Activated CD4-positive, alpha-beta T cell treated with anti-CD3 and anti-CD28 coated beads, Interleukin-2, amount 50 U/mL, for 48 hours (primary cell): ENCODE measurements at regions not wholly inside any gene's neighbourhood (a gene's known extent, or its start where the extent isn't known, plus 50 kb on each side); places are given as distances from the start of the nearest gene placed in this dataset.

Source experiments
- DNase-seq, 2 experiments: peaks; one replicate each; pipeline ENCODE4 v3.0.0-alpha.2; 2020

GRCh38 chr2:240287011-240287410 lies 146.6 kb upstream of the OTOS start:
- DNase-seq: no peak

DNA sequence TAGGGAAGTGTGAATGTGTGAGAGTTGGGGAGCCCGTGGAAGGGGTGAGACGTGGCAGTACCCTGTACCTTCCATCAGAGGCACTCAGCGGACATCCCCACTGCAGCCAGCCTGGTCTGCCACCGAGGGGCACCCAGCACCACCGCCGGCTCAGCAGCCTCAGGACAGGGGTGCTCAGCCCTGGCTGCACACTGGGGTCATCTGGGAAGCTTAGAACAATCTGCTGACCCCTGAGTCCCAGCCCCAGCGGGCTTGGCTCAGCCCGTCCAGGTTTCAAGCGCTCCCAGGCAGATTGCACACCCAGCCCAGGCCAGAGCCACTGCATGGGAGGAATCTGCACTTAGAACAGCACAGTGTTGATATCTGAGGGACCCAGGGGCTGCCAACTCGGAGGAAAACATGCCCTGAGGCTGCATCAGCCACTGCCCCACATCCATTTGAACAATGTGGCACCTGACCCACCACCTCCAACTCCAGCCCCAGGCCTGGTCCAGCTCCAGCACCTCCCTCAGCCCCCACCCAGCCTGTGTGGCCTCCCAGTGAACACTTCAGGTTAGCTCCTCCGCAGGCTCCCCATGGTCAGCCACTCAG lies 147.1 kb upstream of the OTOS start:
- DNase-seq: no peak

GRCh38 chr2:240288087-240288521 lies 147.4 kb upstream of the GPC1 start:
- DNase-seq: no peak

DNA sequence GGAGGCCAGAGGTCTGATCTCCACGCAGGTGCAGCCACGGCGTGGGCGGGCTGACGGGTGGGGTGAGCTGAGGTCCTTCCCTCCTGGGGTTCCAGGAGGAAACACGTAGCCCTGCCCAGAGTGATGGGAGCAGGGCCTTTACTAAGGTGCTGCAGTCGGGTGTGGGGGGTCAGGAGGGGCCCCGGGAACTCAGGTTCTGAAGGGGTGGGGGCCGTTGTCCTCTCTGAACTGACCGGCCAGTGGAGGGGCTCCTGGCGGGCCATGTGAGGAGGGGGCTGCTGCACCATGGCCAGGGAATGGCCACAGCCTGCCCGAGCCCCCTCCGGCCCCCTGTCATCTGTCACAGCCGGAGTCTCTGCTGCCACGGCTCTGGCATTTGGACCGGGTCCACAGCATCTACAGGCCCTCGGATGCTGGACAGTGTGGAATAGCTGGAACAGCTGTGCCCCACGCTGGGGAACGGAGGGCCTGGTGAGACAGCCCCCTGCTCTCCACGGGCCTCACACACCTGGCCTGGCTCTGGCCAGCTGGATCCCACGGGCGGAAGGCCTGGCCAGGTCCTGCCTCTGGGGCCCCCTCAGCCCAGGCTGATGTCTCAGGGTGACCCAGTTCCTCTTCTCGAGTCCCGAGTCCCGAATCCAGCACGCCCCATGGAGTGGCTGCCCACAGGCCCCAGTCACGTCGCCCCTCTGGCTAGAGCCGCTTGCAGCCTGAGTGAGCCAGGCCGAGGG lies 145.6 kb upstream of the GPC1 start:
- DNase-seq: no peak

- no peak for DNase-seq
Measured at GRCh38 chr2:240290432-240291336, 144.8 kb upstream of the GPC1 start.

GRCh38 chr2:240291337-240292034 lies 144.0 kb upstream of the GPC1 start:
- DNase-seq: no peak

DNA sequence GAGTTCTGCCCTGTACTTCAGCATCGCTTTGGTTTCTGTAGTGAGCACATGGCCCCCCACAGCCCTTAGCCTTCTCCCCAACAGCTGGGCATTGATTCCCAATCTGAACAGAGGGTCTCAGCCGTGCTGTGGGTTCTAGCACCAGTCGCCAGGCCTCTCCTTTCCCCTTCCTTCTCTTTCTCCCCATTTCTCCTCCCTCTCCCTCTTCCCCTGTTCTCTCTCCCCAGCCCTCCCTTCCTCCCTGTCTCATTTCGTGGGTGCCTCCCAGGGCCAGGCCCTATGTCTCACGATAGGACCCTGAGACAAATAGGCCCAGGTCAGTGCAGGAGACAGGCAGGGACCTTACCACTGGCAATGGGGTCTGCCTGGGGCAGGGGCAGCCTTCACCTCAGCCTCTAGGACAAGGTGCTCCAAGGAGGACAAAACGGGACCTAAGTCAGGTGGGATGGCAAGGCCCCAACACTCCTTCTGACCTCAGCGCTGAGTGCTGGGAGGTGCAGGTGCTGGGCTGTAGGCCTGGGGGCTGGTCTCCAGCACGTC lies 143.4 kb upstream of the GPC1 start:
- DNase-seq: no peak

DNA sequence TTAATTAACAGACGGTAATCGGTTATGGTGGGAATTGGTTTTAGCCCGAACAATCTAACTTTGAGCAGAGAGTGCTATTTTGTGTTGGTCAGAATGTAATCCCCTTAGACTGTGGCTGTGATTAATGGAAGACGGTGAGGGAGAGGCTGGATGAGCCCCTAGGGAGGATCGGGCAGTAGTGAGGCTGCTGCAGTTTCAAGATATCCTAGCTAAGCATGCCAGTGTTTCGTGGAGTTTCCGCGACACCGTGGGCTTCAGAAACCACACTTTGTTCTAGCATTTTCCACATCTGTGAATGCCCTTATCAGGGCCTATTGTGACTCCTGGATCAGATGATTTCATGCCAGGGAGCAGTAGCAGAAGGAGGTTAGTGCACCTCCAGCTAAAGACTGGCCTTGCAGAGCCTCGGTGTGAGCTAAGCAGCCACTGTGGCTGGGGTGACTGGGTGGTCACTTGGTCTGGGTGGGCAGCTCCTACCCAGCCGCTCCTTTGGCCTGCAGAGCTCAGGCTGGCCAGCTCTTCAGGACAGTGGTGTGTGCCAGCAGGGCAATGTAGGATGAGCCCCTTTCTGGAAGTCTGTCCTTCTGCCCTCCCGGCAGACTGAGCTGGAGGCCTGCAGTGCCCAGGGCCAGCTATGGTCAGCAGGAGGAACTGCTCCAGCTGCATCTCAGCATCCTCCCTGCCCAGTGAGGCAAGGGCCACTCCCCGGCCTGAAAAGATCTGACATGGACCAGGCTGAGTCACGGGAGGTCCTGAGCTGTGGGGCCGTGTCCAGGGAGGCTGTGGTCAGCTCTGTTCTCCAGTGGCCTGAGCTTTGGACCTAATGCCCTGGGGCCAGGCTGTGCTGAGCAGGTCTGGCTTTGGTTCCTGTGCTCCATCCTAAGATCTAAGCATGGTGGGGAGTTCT lies 142.6 kb upstream of the GPC1 start:
- no peak for DNase-seq

GRCh38 chr2:240293557-240294461 lies 141.7 kb upstream of the GPC1 start:
- no peak for DNase-seq

GRCh38 chr2:240294514-240294913 lies 140.9 kb upstream of the GPC1 start:
- no peak for DNase-seq

DNA sequence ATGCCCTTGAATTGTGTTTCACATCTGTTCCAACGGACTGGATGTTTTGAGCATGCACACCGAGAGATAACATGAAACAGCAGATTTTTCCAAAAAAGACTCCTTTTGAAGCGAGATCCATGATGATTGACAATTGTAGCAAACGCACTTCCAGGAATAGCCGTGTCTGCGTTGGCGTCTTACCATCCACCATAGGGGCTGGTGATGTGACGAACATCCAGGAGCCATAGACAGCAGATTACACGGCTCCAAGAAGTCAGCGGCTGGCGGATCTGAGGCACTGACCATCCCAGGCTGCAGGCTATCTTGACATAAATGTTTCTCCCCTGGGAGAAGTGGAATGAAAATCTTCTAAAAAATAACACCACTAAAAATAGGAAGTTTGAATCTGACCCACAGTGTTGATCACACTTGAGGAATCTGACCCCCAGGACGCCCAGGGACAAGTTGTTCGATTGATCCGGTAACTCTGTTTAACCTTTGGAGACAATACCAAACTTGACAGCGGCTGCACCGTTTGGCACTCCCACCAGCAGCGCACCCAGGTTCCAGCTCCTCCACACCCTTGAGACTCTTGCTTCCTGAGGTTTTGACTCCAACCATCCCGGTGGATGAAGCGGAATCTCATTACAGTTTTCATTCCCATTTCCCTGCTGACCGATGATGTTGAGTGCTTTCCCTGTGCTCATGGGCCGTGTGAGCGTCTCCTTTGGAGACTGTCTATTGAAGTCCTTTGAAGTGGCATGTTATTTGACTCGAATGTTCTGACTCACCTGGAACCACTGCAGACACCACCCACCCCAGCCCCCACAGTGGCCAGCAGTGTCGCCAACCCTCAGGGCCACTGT lies 140.0 kb upstream of the GPC1 start:
- DNase-seq: no peak

DNA sequence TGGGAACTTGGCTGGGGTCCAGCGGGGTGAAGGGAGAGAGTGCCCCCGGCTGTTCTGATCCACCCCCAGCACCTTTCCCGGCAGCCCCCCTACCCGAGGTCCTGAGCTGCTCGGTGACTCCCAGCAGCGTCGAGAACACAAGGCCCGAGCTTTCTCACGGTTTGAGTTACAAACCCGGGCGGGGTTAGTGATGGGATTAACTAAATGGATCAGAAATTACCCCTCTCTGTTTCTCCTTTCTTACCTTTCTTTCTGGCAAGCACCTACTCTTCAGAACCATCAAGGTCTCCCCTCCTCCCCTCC lies 139.4 kb upstream of the GPC1 start:
- DNase-seq: no peak

DNA sequence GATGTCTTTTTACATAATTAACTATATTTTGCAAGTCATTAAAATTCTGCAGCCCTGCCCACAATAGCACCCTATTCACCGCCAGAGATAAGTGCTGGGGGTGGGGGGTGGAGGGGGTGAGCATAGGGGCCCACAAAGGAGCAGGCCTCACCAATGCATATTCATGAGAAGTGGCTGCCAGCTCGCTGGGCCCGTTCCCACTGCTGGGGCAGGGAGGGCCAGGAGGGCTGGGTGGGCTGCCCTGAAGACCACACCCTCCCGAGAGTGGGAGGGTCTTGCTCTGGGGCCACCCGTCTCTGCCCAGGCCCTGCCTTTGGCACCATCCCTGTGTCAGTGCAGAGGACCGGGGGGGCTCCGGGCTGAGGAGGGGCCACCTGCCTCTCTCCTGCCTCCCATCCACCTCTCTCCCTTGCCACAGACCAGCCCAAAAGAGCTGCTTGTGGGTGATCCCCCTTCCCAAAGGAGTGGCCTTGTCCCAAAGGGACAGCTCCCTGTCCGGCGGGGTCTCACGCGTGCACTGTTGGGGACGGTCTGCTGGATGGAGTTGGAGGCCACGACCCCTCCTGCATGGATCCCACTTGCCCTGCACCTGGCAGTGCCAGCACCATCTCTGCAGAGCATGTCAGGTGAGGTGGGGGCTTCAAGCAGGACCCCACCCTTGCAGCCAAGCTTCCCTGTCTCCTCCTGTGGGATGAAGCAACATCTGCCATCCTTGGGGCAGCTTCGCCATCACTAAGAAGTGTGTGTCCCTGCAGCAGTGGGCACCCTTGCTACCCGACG lies 138.8 kb upstream of the GPC1 start:
- no peak for DNase-seq

DNA sequence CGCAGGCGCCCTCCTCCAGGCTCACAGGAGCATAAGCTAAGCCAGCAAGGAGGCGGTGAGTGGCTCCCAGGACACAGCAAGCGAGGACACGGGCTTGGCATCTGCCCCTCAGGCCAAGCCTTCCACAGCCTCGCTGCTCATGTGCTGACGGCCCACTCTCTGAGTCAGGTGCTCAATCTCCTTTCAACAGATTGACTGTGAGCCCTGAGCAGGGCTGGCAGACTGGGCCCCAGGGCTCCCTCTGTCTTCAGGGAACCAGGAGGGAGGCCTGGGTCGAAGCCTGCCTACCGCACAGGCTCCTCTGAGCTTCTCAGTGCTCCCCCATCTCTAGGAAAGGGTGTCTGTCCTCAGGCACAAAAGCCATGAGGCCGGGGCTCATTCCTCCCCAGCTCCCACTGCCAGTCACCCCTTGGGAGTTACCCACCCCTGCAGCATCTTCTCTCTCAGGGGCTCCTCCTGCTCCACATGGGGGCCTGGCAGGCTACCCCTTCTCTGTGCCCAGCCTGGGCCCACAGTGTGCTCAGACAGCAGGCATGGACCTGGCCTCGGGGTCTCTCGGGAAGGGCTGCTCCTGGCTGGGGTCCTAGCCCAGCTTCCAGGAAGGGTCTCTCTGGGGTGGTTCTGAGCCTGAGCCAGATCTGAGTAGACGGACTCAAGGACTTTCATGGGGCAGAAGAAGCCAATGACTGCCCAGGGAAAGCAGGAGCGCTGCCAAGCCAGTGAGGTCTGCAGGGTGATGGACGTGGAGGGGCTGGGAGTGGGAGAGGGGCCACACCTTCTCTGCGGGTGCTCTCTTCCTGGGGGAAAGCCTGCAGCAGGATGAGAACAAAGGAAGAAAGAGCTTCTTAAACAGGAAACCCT lies 138.0 kb upstream of the GPC1 start:
- no peak for DNase-seq

GRCh38 chr2:240298117-240298790 lies 137.2 kb upstream of the GPC1 start:
- no peak for DNase-seq

GRCh38 chr2:240298803-240299709 lies 136.4 kb upstream of the GPC1 start:
- DNase-seq: no peak
